NCI-H146 (cell line): ENCODE measurements at regions not wholly inside any gene's neighbourhood (a gene's known extent, or its start where the extent isn't known, plus 50 kb on each side); places are given as distances from the start of the nearest gene placed in this dataset.
"Not testable (repeated sequence)": the region's sequence is repeated elsewhere in the genome, so short reads cannot be mapped to it uniquely, and the experiment has no call there.

ENCODE experiments used
- DNase-seq: peaks from one replicate; lab custom pipeline; 2025; lab: John Stamatoyannopoulos, UW

DNA sequence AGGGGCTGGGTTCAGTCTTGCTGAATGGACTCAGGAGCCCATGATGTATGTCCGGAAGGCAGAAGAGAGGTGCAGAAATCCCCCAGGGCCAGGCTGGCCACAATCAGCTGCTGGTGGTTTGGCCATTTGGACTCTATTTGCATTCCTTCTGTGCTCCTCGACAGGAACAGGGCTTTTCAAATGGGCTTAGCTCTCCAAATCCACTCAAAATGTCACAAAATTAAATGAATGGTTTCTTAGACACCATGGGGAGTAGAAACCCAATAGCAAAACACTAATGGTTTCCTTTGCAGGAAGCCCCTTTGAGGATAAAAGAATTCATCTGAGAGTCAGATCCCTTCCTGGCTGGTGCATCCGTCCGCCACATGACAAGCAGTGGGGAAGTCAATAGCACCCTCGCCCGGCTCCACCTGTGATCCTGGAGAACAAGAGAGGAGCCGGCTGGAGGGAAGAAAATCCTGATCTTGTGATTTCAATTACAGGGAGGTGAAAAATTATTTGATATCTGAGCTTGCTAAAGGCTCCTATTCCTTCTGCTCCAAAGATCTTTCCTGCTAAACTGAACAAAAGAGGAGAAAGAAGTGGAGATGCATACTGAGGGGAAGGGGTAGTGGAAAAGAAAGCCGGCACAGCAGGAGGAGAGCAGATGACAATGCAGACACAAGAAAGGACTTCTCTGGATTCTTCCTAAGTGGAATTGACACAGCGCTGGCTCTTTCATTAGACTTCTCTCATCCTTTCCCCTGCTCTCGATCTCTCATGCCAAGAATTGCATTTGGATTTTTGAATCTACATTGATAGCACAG, 190.7 kb downstream of the C7orf25 start:
- no peak for DNase-seq

DNA sequence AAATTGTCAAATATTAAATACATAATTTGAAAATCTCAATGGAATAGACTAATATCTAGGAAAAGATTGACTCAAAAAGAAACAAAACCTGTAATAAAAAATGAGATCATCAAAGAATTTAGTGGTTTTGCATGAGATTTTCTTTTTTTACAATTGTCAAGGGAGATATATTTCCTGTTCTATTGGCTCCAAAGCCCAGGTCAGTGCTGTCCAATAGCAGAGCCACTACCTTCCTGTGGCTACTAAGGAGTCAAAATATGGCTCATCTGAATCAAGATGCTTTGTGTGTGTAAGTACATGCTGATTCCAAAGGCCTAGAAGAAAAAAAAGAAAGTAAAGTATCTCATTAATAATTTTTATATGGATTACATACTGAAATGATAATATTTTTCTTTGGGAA, 191.9 kb downstream of the C7orf25 start:
- no peak for DNase-seq

DNA sequence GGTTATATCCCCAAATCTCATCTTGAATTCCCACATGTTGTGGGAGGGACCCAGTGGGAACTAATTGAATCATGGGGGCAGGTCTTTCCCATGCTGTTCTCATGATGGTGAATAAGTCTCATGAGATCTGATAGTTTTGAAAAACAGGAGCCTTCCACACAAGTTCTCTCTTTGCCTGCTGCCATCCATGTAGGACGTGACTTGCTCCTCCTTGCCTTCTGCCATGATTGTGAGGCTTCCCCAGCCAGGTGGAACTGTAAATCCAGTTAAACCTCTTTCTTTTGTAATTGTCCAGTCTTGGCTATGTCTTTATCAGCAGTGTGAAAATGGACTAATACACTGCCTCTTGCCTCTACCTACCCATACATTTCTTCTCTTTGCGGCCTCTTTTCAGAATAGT, 193.4 kb downstream of the C7orf25 start:
- not testable (repeated sequence) for DNase-seq

DNA sequence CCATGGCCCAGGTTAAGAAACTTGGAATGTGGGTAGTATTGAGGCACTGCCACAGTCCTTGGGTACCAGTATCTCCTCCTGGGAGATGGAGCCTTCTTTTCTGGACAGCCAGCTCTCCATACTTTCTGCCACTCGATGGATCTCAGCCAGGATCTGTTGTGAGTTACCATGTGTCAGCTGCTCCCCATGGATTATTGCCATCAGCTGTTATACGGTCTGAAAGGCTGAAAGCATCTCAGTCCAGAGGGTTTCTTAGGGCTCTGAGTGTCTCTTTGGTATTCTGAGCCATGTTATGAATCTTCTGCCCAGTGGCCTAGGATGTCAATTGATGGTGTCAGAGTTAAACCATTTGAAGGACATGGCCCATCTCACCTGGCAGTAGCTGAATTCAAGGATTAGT, 197.5 kb downstream of the C7orf25 start:
- no peak for DNase-seq

DNA sequence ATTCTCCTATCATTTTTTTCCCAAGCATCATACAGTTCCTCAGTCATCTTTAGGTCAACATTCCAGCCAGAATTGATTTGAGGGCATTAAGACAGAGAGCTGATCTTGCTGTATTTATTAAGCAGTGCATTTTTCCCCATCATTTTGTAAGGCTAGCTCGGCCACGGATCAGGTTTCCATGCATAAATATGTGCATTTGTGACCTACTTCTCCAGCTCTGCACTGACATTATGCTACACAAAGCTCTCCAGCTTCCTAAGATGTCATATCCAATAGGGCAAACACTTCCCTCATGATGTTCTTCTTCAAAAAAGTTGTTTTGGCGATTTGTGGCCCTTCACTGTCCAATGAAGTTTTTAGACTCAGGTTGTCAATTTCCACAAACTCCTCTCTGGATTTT, 202.6 kb downstream of the C7orf25 start:
- DNase-seq = no peak

DNA sequence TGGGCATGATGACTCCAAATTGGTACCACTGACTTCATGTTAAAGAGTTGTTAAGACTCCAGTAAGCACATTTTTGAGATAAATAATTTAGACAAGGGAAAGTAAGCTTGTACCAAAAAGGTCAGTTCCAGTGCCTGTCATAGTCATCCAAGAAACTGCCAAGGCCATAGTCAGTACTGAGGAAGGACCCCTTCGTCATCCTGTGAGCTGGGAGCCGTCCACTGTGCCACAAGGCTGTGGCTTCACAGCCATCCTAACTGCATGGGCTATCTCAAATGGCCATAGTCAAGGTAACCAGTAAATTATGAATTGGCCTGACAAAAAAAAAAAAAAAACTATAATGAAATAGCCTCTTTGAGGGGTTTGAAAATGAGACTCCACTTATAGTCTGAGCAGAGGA, 207.2 kb downstream of the C7orf25 start:
- no peak for DNase-seq

DNA sequence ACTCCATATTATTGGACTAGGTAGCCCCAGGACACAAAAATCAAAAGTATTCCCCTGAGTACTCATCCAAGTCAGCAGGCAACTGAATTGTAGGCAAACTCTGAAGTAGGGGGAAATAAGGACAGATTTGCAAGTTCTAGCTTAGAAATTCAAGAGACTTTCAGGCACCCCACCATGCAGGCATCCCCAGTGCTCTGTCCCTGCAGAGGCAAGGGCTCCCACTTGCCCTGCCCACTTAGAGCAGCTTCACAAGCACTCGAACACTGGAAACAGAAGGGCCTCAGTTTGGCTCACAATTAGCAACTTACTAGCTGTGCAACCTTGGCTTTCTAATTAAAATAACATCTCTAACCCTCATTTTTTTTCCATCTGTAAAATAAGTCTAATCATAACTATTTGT, 209.2 kb downstream of the C7orf25 start:
- DNase-seq = no peak

DNA sequence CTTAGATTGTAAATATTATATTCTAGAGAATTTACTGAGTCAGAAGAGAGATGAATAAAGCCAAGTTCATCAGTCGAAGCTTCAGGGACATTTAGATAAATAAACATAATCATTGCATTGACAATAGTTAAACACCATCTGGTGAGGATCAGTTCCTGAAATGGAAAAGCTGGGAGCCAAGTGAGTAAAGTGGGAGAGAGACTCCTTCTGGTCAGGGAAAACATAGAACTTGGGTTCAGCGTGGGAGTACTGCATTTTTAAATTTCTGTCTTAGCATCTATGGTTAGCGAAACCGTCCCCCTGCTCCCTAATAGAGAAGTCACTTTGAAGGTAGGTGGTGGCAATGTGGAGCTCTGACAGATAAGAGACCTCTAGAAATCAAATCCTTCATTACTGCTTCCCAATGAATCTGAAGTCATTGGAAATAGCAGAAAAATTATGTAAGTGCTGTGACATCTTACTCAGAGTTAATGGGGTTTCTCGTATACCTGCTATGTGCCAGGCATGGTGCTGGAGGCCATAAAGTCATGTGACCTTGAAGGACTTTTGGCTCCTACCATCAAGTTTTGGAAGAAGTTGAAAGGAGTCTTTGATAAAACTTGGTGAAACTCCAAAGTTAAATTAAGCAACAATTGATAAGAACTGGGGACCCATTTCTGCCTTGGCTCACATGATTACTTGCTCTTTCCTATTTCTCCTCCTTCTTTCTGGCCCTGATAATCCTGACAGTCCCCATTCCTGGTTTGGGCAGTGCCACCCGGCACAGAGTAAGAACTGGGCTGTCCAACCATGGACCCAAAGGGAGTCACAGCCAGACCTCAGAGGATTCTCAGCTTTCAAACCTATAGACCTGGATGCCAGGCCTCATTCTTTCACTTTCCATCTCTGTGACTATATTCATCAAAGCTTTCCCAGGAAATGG, 211.2 kb downstream of the C7orf25 start:
- DNase-seq = no peak

DNA sequence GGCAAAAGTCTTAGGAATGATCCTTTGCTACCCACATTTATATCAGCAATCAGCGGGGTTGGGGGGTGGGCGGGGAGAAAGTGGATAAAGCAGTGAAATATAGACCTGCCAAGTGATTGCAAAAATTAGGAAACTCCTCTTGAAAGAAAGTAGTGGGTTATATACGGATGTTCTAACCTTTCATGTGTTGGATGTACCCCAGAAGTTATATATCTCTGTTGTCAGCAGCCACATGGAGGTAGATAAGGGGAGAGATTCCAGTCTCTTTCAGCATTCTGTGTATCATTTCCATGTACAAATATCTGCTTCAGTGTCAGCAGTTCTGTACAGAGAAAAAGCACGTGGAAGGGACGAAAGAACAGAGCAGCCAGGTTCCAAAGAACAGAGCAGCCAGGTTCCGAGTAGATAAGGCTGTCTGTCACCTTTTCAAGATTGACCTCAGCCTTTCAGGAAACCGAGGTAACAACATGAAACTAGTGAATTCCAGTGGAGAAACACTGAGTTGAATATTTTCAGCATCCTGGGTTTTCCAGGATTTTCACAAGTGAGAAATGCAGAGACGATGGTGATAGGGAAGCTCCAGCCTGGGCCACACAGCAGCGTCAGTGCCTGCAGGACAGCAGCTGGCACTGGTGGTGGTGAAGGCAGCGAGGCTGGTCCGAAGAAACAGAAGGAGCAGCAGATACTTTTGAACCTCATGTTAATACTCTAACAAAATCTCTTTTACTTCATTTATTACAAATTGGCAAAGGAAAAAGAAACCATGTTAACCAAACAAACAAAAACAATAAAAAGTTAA, 212.3 kb downstream of the C7orf25 start:
- DNase-seq = no peak

DNA sequence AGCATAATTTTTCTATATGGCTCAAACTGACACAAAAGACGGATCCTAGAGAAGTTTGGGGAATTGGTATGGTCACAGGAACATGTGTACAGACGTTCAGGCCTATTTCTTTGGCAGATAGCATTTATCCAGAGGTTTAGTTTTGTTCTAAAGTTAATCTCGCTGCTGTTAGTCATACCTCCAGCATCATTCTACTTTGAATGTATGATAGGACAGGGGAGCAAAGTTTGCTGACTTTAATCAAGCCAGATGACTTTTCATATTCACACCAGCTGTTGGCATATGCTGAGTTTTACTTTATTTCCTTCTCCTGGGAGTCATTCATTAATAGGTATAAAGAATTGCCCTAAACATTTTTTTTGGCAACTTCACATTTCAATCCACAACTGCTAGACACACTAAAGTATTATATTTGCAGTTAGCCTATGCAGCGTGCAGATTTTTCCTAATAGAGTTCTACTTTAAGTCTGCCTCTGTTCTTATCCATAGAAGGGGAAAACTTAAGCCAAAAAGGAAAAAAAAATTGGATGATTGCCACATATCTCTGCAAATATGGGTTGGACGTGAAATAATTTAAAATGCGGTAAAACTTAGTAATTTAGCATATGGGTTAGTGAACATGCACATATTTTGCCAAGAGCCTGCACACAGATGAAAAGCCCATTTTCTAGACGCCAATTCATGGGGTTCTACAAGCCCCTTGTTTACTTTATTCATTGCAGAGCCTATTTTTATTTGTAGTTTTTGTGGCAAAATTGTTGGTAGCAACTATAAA, 213.1 kb downstream of the C7orf25 start:
- no peak for DNase-seq

DNA sequence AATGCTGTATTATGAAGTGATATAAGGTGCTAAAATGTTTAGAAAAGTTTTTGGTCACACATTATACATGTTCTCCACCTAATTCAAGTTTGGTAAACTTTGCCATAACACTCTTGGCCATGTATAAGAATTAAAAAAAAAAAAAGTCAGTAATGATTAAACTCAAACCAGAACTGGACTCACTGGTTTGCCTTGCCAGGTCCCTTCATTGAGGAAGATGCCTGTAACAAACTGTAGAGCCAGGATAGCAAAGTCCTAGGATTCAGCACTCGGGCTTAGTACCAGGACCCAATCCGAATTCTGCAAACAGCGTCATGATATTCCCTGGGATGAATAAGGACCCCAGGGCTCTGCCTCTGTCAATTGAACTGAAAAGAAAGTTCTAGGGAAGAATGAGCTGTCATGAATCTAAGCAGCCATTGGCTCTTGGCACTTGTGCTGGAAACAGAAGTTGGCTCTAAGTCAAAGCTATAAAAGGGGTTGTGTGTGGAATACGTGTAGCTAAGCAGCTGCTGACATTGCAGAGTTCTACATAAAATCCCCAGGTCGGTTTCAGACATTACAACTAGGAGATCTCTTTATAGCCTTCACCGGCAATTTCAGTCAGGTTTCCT, 216.9 kb downstream of the C7orf25 start:
- no peak for DNase-seq

DNA sequence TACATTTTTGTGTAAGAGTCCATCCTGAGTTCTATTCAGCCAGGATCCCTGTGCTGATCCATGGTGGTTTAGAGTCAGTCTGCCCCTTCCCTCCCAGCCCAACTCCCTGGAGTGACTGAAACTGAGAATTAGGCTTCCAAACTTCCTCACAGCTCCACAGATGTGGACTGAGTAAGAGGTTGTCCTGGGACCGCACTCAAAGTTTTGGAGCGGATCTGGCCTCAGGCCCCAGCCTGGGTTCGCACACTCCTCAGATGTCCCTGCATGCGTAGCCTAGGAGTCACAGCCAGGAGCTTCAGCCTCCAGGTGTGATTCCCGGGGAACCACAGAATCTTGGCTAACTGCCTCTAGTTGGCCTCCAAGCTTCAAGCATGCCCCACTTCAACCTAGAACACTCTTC, 218.1 kb downstream of the C7orf25 start:
- DNase-seq = no peak

DNA sequence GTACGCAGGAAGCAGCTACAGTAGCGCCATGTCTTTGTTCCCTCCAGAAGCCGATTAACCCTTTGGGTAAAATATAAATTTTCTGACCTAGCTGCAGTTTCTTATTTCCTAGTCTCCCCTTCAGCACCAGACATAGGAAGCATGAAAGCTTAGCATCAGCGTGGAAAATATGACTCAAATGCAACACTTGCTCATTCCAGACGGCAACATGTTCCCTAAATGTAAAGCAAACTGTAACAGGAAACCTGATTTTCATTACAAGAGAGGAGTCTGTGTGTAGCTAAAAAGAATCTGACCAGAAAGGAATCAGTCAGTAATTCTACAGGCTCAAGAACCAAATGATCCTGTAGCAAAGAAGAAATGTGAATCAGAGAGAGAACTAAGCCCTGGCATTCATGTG, 219.2 kb downstream of the C7orf25 start:
- no peak for DNase-seq

DNA sequence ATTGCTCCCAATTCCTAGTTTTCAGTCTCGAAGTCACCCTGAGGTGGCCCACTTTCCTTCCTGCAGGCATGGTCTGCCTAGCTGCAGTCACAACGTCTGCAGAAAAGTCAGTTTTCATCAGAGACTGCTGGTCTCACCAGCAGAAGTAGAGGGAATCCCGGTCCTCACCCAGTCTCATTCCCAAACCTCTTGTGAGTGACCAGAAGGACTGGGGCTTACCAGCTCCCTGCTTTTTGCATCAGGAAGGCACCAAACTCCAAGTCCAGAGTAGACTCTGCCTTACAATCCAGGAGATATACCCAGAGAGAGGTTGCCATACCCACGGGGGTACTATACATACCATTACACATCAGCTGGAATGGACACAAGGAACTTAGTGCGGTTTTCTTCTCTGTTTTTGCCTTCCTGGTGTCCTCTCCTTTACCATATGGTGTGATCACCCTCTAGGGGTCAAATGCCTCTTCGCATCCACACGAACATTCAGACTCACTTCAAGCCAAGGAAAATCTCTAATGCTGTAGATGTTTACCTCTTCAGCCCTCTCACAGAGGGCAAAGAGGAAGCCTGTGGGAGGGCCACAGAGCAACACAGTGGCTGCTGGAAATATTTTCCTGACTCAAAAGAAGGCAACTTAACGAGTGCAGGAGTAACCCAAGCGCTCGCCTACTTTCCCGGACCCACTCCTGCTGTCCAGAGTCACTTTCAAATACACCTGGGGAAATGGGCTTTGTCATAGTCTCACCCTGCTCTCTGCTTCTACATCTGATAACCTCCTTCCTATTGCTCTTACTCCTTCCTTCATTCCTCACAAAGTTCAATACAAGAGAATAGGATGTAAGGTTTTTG, 220.9 kb downstream of the C7orf25 start:
- no peak for DNase-seq

DNA sequence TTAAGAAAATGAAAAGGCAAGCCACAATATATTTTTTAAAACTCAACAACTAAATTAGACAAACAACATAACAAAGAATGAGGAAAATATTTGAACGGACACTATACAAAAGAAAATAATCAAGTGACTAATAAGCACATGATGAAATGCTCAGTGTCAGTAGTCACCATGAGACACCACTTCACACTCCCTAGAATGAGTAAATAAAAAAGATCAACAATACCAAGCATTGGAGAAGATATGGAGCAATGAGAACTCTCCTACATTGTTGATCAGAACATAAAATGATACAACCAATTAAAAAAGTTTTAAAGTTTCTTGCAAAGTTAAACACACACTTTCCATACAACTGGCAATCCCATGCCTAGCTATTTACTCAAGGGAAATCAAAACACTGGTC, 222.2 kb downstream of the C7orf25 start:
- DNase-seq = no peak

DNA sequence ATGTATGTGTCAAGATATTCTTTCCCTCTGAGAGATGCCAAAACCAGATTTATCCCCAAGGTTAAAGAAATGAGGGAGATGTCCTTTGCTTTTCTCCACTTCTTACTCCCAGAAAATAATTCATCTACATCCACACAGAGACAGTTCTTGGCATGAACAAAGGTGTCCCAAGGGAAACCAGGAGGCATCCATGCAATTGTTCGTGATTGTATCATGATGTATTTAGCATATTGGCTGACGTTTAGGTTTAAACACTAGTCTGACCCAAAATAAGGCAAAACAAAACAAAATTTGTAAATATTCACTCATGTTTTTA, 223.9 kb downstream of the C7orf25 start:
- no peak for DNase-seq

DNA sequence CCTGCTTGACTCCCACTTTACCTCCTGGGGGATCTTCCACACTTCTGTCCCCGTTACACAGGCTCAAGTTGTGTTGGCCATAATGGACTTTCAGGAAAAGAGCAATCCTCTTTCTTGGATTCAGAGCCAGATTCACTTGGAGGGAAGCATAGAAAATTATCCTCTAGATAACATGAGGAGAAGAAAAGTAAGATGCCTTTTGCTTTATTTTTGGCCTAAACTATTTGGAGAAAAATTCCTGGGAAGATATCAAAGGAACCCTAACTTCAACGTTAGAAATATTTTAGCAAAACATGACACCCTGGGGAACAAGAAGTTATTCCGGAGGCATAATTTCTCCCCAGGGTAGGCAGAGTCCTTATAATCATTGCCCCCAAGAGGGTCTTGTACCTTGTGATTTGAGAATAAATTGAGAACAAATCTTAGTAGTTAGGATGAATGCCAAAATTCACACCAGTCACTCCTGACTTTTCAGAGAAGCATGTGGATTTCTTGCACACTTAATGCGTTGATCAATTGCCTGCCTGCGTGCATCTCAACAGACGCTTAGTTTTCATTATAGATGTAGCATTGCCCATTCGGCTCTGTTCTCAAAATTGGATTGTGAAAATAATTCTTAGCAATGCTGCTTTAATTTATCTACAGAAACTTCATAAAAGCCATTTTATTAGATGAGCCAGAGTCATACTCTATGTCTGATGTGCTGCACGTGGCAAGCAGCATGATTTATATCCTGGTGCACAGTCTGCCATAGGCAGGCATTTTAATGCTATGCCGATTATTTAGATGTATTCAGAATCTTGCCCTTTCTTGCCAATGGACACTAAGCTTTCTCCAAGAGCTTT, 224.4 kb downstream of the C7orf25 start:
- DNase-seq = no peak

DNA sequence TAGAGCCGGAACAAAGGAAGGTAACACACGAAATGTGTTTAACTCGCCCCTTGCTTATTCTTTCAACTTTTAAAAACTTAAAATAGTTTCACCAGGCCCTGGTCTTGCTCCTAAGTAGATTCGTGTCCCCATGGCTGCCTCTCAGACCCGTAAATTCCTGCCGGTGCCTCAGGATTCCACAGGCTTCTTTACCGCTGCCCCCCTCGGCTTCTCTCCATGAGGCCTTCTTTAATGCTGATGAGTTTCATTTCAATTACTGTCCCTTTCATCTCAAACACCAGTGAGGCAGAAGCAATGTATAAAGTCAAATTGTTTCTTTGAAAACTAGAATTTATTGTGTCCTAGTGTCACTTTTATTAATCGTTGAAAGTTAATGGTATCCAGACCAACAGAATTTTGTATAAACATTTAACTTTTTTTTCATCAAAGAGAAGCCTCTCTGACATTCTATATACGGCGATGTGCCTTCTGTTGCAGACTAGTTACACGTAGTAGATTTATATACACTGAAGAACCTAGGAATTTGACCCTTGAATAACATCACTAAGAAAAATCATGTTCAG, 225.2 kb downstream of the C7orf25 start:
- no peak for DNase-seq

DNA sequence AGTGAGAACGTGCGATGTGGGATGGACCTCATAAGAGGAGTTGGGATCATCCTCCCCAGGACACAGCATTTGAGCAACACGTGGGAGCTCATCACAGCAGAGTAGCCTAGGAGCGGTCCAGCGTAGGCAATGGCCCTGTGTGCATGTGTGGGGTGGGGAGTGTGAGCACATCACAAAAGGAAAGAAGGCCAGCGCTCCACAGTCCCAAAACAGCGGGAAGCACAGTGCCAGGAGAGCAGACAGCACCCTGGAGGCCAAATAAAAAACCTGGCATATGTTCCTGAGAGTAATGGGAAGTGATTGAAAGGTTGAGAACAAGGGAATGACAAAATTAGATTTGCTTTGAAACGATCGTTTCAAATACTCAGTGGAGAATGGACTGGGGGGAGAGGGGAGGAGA, 226.0 kb downstream of the C7orf25 start:
- DNase-seq = no peak
